ENCODE measurements at regions not wholly inside any gene's neighbourhood (a gene's known extent, or its start where the extent isn't known, plus 50 kb on each side); places are given as distances from the start of the nearest gene placed in this dataset.

DNA sequence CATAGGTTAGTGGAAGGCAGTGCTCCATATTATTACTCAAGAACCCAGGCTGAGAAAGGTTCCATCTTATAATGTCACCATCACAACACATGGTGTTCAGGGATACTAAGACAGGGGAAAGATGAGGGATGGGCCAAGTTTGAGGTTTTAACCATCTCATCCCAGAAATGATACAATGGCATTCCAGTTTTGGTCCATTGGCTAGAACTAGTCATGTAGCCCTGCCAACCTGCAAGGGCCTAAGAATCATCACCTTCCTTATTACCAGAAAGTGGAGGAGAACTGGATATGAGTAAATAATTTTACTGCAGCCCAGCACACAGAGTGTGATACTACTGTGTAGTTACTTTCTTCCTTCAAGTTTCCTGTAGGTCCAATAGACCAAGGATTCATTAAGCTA, 144.5 kb upstream of the ABCA1 start:
- Histone ChIP-seq H3K36me3 (replicated peaks in 1 of 2; ENCODE audit: control insufficient read depth in 1 of 2, insufficient read depth in 2 of 2, low read length in 1 of 2) (no peaks in the 10 kb centered on the region), H3K27me3 (ENCODE audit: insufficient read depth) (no peaks in the 10 kb centered on the region), H3K9me3 (peaks cover 4% of the 10 kb centered on the region; the same call in 1 of the 2 replicates), H2AFZ (ENCODE audit: low read depth) (no peak overlapping the region), H3K4me1 (ENCODE audit: control insufficient read depth in 1 of 2, insufficient read depth in 2 of 2, low read depth in 1 of 2, low read length in 1 of 2) (peaks cover 0 to 10% of the 10 kb centered on the region in 2 experiments; a peak in 1 of 4 replicates), H3F3A (replicated peaks; ENCODE audit: insufficient read depth) (peaks cover 29% of the 10 kb centered on the region), H4K20me1 (ENCODE audit: insufficient read depth) (no peaks in the 10 kb centered on the region), H3K4me2 (no peak overlapping the region), H3K4me3 (ENCODE audit: low read depth in 2 of 2, low read length in 1 of 2) (no peak overlapping the region), H3K9ac (no peak overlapping the region), H3K27ac (ENCODE audit: low read depth in 2 of 2, low read length in 1 of 2) (0 out of 4 replicates have a peak overlapping the region, but pooled peaks of 1 of the 2 experiments have one; percentile 20), H3K9me2 (no peaks in the 10 kb centered on the region), H3K79me2 (ENCODE audit: insufficient read depth) (no peaks in the 10 kb centered on the region)
- DNase-seq, result no peak
- no peak for TF ChIP-seq GATA2 (CRISPR knock-in tag; IDR thresholded peaks at IDR 0.05)
- TF ChIP-seq TCF12 (IDR thresholded peaks at IDR 0.05), result no peak
- TF ChIP-seq USF2 (IDR thresholded peaks at IDR 0.05; ENCODE audit: borderline replicate concordance, low read depth, low read length), result no peak
- no peak for TF ChIP-seq FOXM1 (IDR thresholded peaks at IDR 0.05; ENCODE audit: low read depth)
- TF ChIP-seq, protein P1, sequence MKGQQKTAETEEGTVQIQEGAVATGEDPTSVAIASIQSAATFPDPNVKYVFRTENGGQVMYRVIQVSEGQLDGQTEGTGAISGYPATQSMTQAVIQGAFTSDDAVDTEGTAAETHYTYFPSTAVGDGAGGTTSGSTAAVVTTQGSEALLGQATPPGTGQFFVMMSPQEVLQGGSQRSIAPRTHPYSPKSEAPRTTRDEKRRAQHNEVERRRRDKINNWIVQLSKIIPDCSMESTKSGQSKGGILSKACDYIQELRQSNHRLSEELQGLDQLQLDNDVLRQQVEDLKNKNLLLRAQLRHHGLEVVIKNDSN (IDR thresholded peaks at IDR 0.05; ENCODE audit: borderline replicate concordance, low read depth), result no peak
- no peak for TF ChIP-seq JUND (IDR thresholded peaks at IDR 0.05)
- TF ChIP-seq FOXJ3 (CRISPR knock-in tag; IDR thresholded peaks at IDR 0.05), result no peak
- no peak for TF ChIP-seq NRF1 (IDR thresholded peaks at IDR 0.05; ENCODE audit: low read depth, low read length)
- TF ChIP-seq SIN3A (IDR thresholded peaks at IDR 0.05; ENCODE audit: borderline replicate concordance, low read depth, low read length), result no peak
- no peak for TF ChIP-seq NFIC (IDR thresholded peaks at IDR 0.05; ENCODE audit: borderline replicate concordance)
- TF ChIP-seq RFX5 (IDR thresholded peaks at IDR 0.05; ENCODE audit: low read length), result no peak
- TF ChIP-seq, protein P2, sequence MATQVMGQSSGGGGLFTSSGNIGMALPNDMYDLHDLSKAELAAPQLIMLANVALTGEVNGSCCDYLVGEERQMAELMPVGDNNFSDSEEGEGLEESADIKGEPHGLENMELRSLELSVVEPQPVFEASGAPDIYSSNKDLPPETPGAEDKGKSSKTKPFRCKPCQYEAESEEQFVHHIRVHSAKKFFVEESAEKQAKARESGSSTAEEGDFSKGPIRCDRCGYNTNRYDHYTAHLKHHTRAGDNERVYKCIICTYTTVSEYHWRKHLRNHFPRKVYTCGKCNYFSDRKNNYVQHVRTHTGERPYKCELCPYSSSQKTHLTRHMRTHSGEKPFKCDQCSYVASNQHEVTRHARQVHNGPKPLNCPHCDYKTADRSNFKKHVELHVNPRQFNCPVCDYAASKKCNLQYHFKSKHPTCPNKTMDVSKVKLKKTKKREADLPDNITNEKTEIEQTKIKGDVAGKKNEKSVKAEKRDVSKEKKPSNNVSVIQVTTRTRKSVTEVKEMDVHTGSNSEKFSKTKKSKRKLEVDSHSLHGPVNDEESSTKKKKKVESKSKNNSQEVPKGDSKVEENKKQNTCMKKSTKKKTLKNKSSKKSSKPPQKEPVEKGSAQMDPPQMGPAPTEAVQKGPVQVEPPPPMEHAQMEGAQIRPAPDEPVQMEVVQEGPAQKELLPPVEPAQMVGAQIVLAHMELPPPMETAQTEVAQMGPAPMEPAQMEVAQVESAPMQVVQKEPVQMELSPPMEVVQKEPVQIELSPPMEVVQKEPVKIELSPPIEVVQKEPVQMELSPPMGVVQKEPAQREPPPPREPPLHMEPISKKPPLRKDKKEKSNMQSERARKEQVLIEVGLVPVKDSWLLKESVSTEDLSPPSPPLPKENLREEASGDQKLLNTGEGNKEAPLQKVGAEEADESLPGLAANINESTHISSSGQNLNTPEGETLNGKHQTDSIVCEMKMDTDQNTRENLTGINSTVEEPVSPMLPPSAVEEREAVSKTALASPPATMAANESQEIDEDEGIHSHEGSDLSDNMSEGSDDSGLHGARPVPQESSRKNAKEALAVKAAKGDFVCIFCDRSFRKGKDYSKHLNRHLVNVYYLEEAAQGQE (IDR thresholded peaks at IDR 0.05; ENCODE audit: low read depth, low read length), result no peak
- TF ChIP-seq RCOR1 (IDR thresholded peaks at IDR 0.05; ENCODE audit: low read length), result no peak
- ChIA-PET CTCF (no interaction called here), POLR2A (no interaction called here)

DNA sequence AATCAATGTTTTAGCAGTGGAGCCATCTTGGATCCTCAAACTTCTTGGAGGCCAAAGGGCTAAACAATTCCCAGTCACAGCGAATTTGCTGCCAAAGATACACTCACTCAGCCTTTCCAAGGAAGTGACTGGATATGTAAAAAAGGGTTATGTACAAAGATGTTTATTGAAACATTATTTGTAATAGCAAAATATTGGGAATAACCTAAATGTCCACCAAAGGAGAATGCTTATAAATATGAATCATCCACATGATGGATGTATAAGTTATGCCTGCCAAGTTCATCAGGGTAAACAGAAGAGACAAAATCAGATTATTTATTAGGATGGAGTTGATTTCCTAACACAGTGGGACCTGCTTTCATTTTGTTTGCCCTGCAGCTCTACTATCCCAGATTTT, 145.2 kb upstream of the ABCA1 start:
- H3K9ac ChIP-seq, result no peak overlapping the region
- no peaks in the 10 kb centered on the region for H3K79me2 ChIP-seq (ENCODE audit: insufficient read depth)
- H3K4me2 ChIP-seq, result no peak overlapping the region
- no peaks in the 10 kb centered on the region; the same call in 1 of the 2 replicates for H3K9me3 ChIP-seq
- no peak overlapping the region for H3K4me3 ChIP-seq (ENCODE audit: low read depth in 2 of 2, low read length in 1 of 2)
- peaks cover 29% of the 10 kb centered on the region for H3F3A ChIP-seq (replicated peaks; ENCODE audit: insufficient read depth)
- TF ChIP-seq TCF12 (IDR thresholded peaks at IDR 0.05) (peak; percentile 4; the same call in 1 of the 2 replicates), NFIC (IDR thresholded peaks at IDR 0.05; ENCODE audit: borderline replicate concordance) (0 out of 2 replicates have a peak, but pooled peaks have one; percentile 22), PBX3 (IDR thresholded peaks at IDR 0.05) (peak; percentile 54; the same call in 1 of the 2 replicates), RXRA (IDR thresholded peaks at IDR 0.05; ENCODE audit: borderline replicate concordance, low read depth) (no peak)
- DNase-seq, result no peak
- peaks cover 0 to 10% of the 10 kb centered on the region in 2 experiments; a peak in 1 of 4 replicates for H3K4me1 ChIP-seq (ENCODE audit: control insufficient read depth in 1 of 2, insufficient read depth in 2 of 2, low read depth in 1 of 2, low read length in 1 of 2)
- H2AFZ ChIP-seq (ENCODE audit: low read depth), result peak overlapping the region; percentile 42
- H3K36me3 ChIP-seq (replicated peaks in 1 of 2; ENCODE audit: control insufficient read depth in 1 of 2, insufficient read depth in 2 of 2, low read length in 1 of 2), result no peaks in the 10 kb centered on the region
- POLR2A ChIA-PET, result no interaction called here
- H4K20me1 ChIP-seq (ENCODE audit: insufficient read depth), result no peaks in the 10 kb centered on the region
- CTCF ChIA-PET, result no interaction called here
- H3K9me2 ChIP-seq, result no peaks in the 10 kb centered on the region
- H3K27me3 ChIP-seq (ENCODE audit: insufficient read depth), result no peaks in the 10 kb centered on the region
- WGBS (ENCODE audit: low lambda C conversion rate), result 83% methylated on average over 1 of the region's 1 CpG
- 0 out of 4 replicates have a peak overlapping the region, but pooled peaks of 1 of the 2 experiments have one; percentile 20 for H3K27ac ChIP-seq (ENCODE audit: low read depth in 2 of 2, low read length in 1 of 2)
